ENCODE measurements at regions not wholly inside any gene's neighbourhood (a gene's known extent, or its start where the extent isn't known, plus 50 kb on each side); places are given as distances from the start of the nearest gene placed in this dataset.

DNA sequence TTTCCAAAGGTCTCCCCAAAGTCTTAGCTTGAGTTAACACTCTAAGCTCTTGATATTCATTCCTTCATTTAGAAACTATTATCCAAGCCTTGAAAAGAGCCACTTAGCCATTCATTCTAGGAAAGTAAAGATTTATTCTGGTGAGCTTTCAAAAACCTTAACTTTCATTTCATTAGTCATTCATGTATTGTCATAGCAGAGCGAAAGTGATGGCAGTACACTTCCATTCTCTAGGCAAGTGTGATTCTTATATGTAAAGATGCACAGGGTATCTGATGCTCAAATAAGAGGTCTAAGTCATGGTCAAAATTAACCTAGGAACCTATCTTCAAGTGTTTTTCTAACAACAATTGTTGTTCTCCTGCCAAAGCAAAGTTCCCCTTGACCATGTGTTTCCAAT, 553.0 kb upstream of the FANCL start:
- H3K27me3 Mint-ChIP-seq (ENCODE audit: insufficient read depth): no peaks in the 10 kb centered on the region
- H3K36me3 Mint-ChIP-seq (ENCODE audit: low read depth): no peaks in the 10 kb centered on the region
- no peak for DNase-seq
- H3K4me3 Mint-ChIP-seq: no peak overlapping the region
- TF ChIP-seq, protein P1, sequence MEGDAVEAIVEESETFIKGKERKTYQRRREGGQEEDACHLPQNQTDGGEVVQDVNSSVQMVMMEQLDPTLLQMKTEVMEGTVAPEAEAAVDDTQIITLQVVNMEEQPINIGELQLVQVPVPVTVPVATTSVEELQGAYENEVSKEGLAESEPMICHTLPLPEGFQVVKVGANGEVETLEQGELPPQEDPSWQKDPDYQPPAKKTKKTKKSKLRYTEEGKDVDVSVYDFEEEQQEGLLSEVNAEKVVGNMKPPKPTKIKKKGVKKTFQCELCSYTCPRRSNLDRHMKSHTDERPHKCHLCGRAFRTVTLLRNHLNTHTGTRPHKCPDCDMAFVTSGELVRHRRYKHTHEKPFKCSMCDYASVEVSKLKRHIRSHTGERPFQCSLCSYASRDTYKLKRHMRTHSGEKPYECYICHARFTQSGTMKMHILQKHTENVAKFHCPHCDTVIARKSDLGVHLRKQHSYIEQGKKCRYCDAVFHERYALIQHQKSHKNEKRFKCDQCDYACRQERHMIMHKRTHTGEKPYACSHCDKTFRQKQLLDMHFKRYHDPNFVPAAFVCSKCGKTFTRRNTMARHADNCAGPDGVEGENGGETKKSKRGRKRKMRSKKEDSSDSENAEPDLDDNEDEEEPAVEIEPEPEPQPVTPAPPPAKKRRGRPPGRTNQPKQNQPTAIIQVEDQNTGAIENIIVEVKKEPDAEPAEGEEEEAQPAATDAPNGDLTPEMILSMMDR (IDR thresholded peaks at IDR 0.05): no peak
- H3K4me1 Mint-ChIP-seq (ENCODE audit: low read depth): no peaks in the 10 kb centered on the region
- H3K9me3 Mint-ChIP-seq: no peaks in the 10 kb centered on the region
- H3K27ac Mint-ChIP-seq: no peak overlapping the region

- no peak for DNase-seq
- Mint-ChIP-seq H3K9me3 (no peaks in the 10 kb centered on the region), H3K36me3 (ENCODE audit: low read depth) (no peaks in the 10 kb centered on the region), H3K4me3 (no peak overlapping the region), H3K27me3 (ENCODE audit: insufficient read depth) (peaks cover 1% of the 10 kb centered on the region; the same call in 1 of the 2 replicates), H3K27ac (no peak overlapping the region), H3K4me1 (ENCODE audit: low read depth) (no peaks in the 10 kb centered on the region)
- TF ChIP-seq, protein P1 (IDR thresholded peaks at IDR 0.05): no peak
Measured at GRCh38 chr2:58788402-58788801, 547.3 kb upstream of the FANCL start.

DNA sequence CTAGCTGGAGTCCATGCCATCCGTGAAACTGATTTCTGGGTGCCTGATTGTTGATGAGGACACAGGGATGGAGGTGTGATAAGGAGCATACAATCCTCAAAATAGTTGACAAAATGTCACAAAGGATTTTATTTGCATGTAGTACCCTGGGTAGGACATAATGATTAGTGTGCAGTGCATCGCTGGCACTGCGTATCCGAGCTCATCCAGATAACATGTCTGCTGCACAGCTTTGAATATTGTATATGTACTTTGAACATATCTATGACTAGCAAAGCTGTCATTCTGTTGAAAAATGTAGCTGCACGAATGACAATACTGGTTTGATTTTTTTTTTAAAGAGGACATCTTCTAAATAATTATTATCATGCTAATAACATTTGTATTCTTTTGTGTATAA, 529.7 kb upstream of the FANCL start:
- Mint-ChIP-seq H3K4me1 (ENCODE audit: low read depth) (no peaks in the 10 kb centered on the region), H3K36me3 (ENCODE audit: low read depth) (no peaks in the 10 kb centered on the region), H3K9me3 (no peaks in the 10 kb centered on the region), H3K4me3 (no peak overlapping the region), H3K27me3 (ENCODE audit: insufficient read depth) (peaks cover 10% of the 10 kb centered on the region; the same call in 1 of the 2 replicates), H3K27ac (no peak overlapping the region)
- no peak for DNase-seq
- TF ChIP-seq, protein P1 (IDR thresholded peaks at IDR 0.05): no peak

- no peak for DNase-seq
- H3K4me3 Mint-ChIP-seq: no peak overlapping the region
- H3K4me1 Mint-ChIP-seq (ENCODE audit: low read depth): no peaks in the 10 kb centered on the region
- no peaks in the 10 kb centered on the region for H3K9me3 Mint-ChIP-seq
- H3K27ac Mint-ChIP-seq: no peak overlapping the region
- TF ChIP-seq, protein P1 (IDR thresholded peaks at IDR 0.05): no peak
- H3K36me3 Mint-ChIP-seq (ENCODE audit: low read depth): no peaks in the 10 kb centered on the region
- peaks cover 10% of the 10 kb centered on the region; the same call in 1 of the 2 replicates for H3K27me3 Mint-ChIP-seq (ENCODE audit: insufficient read depth)
Measured at GRCh38 chr2:58769864-58770234, 528.7 kb upstream of the FANCL start.

DNA sequence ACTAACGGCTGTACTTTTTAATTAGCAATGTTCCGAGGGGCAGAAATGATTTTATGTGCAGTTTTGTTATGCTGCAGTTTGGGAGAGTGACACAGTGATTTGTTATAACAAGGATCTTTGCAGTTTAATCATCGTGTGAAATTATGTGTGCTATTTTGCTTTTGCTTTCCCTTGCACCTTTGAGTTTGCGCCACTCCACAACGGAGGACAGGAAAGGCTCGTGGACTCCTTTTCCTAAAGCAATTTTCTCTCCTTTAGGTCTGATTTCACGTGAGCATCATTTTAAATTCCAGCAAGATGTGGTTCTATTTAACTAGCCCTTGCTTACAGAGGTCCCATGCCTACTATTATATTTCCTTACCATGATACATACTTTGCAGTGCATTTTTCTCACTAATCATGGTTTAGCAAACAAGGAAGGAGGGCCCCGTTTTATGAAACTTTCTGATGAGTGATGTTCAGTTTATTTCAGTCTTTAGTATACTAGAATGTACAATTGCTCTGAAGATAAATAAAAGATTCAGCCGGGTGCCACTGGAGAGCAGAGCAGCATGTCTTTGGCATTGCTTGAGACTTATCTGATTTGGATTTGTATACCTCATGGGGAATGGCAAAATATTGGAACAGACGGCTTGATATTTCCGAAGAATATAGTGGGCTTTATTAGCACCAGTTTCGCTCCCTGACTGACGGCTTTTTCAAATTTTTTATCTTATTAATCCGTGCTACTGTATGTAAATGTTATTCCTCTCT, 528.2 kb upstream of the FANCL start:
- no peak overlapping the region for H3K4me3 Mint-ChIP-seq
- H3K4me1 Mint-ChIP-seq (ENCODE audit: low read depth): no peaks in the 10 kb centered on the region
- DNase-seq: no peak
- H3K27ac Mint-ChIP-seq: no peak overlapping the region
- TF ChIP-seq, protein P1 (IDR thresholded peaks at IDR 0.05): no peak
- peaks cover 10% of the 10 kb centered on the region for H3K27me3 Mint-ChIP-seq (ENCODE audit: insufficient read depth)
- H3K36me3 Mint-ChIP-seq (ENCODE audit: low read depth): no peaks in the 10 kb centered on the region
- no peaks in the 10 kb centered on the region for H3K9me3 Mint-ChIP-seq

Data from HFFc6 (cell line).